Inflammatory macrophage treated with lipopolysaccharide for 4 hours (primary cell): ENCODE measurements at regions not wholly inside any gene's neighbourhood (a gene's known extent, or its start where the extent isn't known, plus 50 kb on each side); places are given as distances from the start of the nearest gene placed in this dataset.
A peak's percentile ranks its signal among the peaks of the same experiment; 100 is the strongest.
"Not testable (repeated sequence)": the region's sequence is repeated elsewhere in the genome, so short reads cannot be mapped to it uniquely, and the experiment has no call there.

Source experiments
- DNase-seq: peaks from one replicate; pipeline ENCODE4 v3.0.0-alpha.2; 2020

GRCh38 chr4:38280323-38280706 is 320.1 kb downstream of the PTTG2 start:
- no peak for DNase-seq

- DNase-seq = no peak
Observed at GRCh38 chr4:38281371-38282071, 321.3 kb downstream of the PTTG2 start.

DNA sequence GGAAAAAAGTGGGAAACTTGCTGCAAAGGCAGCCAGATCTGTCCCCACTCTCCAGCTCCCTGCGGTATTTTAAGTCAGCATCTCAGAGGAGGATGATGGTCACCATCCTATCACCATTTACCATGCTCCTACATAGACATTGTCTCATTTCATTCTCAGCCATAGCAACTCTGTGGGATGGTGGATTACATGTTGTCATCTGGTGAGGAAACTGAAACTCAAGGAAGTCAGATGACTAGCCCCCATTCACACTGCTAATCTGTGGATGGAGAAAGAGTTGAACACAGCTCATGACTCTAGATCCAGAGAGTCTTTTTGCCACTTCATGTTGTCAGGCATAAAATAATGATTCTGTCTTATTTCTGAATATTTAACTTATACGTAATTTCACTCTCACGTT is 323.5 kb downstream of the PTTG2 start:
- DNase-seq = peak; percentile 94

DNA sequence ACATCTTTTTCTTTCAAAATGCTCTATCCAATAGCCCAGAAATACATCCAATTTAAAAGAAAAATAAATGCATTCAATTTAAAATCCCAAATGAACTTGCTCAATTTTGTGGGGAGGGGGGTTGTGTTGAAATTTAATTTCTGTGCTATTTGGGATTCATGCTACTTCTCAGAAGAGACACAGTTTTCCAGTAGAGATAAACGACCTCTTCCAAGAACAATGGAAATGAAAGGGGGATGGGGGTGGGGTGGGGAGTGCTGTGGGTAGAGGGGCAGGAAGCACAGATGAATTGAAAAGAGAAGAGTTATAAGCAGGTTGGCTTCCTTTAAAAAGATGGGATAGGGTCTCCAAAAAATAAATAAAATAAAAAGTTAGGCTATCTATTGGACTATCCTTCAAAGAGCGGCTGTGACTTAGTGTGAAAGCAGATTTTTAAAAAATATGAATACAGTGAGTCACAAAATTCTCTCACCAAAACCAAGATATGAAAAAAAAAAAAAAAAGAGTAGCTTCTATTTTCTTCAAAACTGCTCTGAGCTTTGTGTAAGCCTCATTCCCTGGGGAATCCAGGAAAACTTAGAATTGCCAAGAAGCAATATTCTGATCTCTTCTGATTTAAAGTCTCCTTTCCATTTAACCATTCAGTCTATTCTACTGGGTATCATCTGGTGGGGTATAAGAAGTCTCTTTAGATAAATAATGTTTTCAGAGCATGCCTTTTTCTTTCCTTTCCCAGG is 324.3 kb downstream of the PTTG2 start:
- DNase-seq = no peak

DNA sequence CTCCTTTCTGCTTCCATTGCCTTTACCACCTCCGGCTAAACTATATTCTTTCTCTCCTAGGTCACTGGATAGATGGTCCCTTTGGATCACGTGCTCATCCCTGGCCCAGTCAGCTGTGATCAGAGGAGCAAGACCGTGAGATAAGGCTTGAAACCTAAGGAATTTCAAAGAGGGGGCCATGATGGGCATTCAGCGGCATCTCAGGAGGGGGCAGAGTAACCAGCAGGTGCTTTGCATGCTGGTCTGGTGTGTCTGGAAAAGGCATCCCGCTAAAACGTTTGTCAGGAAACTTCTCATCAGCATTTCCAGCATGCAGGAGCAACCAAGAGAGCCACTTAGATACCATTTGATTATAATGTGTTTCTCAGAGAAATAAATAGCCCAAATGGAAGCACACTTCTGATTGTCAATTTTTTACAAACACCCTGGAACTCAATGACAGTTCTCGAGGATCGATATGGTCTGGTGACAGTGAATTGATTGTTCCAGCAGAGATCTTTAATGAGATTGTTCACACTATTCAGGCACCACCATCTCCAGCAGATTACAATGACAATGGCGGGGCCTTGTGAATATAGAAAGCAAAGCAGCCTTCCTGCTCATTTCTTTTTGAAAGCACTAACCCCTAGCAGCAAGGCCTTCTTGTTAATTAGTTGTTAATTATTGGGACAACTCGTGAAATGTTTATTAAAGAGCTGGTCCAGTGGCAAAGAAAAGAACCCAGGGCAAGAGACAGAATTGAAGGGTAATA is 327.1 kb downstream of the PTTG2 start:
- DNase-seq = no peak

DNA sequence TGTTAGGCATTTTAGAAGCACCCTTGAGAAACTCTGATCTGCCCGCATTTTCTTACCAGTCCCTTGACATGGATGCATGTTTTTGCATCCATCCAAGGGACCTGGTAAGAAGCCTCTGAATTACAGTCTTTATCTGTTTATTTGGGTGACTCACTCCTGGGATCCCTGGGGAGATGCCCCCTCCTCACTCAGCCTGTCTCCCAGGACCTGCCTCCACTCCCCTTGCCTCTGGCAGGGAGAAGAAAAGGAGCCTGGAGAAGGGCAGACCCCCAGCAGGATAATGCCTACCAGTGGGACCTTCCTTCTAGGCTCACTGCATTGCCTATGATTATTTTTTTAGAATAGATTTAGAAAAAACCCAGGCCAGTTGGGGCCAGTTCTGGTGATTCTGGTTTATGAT is 329.4 kb downstream of the PTTG2 start:
- DNase-seq = no peak

- no peak for DNase-seq
Observed at GRCh38 chr4:38290366-38290765, 330.2 kb downstream of the PTTG2 start.

GRCh38 chr4:38290914-38291313 is 330.7 kb downstream of the PTTG2 start:
- DNase-seq = no peak

GRCh38 chr4:38292529-38292928 is 332.3 kb downstream of the PTTG2 start:
- DNase-seq = no peak

- DNase-seq = no peak
Observed at GRCh38 chr4:38294238-38294637, 334.0 kb downstream of the PTTG2 start.

- DNase-seq = no peak
Observed at GRCh38 chr4:38297061-38297460, 336.9 kb downstream of the PTTG2 start.

DNA sequence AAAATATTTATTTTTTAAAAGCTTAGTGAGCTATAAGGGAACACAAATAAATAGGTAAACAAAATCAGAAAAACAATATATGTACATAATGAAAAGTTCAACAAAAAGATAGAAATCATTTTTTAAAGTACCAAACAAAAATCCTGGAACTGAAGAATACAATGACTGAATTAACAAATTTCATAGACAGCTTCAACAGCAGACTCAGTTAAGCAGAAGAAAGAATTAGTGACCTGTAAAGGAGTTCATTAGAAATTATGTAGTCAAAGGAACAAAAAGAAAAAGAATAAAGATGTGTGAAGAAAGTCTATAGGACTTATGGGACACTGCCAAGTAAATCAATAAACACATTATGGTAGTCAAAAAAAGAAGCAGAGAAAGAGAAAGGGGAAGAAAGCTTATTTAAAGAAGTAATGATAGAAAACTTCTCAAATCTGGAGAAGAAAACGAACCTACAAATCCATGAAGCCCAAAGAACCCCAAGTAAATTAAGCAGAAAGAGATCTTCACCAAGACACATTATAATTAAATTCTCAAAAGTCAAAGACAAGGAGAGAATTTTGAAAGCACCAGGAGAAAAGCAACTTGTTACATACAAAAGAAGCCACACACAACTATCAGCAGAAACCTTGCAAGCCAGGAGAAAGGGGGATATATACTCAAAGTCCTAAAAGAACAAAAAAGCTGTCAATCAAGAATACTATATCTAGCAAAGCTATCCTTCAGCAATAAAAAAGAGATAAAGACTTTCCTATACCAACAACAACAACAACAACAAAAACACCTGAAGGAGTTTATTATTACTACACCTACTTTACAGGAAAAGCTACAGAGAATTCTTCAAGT is 338.9 kb downstream of the PTTG2 start:
- DNase-seq = no peak

DNA sequence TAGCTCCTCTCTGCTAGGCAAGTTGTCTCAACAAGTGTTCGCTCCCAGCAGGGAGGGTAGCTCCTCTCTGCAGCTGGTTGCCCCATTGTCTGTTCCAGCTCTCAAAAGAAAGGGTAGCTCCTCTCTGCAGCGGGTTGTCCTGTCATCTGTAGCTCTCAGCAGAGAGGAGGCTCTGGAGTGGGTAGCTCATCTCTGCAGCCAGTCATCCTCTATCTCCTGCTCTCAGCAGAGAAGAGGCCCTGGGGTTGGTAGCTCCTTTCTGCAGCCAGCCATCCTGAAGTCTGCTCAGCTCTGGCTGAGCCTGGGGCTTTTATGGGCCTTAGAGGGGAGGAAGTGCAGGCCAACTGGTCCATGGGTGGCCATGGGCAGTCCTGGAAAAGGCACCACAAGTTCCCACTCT is 342.7 kb downstream of the PTTG2 start:
- DNase-seq = no peak

DNA sequence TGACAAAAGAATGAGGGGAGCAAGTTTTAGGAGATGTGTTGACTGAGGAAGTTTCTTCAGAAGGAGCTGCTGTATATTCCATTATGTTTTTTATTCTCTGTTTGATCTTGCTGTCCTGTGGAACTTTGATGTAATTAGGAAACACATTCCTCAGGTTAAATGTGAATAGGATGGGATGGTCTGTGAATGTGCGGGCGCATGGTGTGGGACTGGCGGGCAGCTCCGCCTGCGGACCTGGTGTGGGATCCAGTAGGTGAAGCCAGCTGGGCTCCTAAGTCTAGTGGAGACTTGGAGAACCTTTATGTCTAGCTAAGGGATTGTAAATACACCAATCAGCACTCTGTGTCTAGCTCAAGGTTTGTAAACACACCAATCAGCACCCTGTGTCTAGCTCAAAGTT is 344.3 kb downstream of the PTTG2 start:
- DNase-seq = not testable (repeated sequence)

DNA sequence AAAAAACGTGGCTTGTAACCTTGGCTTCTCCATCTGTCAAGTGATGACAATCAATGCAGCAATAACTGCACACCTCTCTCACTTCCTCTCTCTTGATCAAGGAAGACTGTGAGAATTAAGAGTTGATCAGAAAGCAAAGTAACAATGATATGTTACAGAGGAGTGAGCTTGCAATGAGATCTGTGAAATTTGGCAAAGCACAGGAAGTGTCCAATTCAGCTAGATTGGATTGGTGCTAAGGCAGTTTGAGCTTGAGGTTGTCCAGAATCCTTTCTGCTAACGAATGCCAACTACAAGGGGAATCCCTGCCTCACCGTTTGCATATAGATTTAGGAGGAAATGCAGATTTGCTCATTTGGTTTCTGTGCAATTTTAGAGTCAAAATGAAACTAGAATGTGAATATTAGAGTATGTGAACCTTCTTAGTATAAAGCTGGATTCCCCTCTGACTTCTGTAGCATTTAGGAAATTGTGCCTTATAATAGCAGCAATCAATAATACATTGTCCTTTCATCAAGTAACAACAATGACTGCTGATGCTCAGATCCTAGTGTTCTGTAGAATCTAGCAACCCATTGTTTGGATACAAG is 346.4 kb downstream of the PTTG2 start:
- peak; percentile 86 for DNase-seq

DNA sequence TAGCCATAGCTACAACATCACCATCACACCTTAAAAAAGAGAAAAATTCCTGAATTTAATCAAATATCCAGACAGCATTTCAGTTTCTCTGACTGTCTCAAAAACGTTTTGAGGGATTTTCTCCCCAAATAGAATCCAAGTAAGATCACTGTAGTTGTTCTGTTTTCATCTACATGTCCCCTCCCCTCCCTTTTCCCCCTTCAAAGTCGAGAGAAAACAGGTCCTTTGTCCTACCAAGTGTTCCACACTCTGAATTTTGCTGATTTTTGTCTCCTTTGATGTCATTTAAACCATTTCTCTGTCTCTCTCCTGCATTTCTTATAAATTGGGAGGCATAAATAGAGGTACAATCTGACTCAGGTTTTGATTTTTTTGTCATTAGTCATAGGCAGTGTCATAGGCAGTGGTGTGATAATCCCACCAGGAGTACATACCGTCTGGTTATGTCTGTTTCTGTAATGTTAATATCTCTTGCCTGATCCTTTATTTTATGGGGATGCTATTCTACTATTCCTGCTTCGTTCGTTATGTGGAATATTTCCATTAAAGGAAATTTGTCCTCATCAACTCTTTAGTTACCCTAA is 348.6 kb downstream of the PTTG2 start:
- DNase-seq = no peak

DNA sequence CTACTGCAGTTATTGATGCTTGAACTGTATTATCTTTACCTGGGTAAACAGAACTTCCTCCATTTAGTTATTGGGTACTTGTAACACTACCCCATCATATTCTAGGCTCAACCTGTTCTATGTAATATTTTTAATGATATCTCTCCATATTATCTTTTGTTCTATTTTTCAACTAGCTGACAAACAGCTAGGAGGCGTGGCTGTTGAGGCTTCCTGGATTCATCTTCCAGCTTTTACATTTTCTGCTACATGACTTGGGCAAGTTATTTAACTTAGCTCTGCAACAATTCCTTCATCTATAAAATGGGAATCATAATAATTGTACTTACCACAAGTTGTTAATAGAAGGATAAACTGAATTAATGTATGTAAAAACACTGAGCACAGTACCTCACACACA is 349.3 kb downstream of the PTTG2 start:
- no peak for DNase-seq

DNA sequence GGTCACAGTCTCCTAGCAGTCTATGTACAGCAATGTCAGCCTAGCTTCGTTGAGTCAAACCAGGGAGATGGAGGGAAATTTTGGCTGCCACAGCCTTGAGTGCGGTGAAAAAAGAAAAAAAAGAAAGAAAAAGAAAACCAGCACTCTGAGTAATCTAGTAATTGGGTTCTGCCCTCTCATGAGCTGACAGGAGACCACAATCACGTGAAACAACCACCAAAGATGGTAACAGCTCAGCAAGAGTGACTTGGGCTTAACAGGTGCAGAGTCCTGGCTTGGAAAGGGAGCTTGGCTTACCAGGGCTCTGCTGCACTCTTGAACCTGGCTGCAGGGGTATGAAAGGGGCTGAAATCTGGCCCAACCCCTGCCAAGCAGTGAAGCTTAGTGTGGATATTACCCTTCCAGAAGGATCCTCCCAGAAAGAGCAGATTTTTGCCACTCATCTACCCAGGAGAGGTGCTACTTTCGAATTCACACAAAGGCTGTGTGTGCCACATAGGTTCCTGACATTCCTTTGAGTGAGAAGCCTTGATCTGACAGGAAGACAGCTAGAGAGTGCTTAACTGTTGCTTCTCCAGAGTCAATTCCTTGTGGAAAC is 350.3 kb downstream of the PTTG2 start:
- no peak for DNase-seq

GRCh38 chr4:38311495-38312126 is 351.4 kb downstream of the PTTG2 start:
- DNase-seq = no peak

- DNase-seq = no peak
Observed at GRCh38 chr4:38313175-38313574, 350.8 kb upstream of the KLF3 start.

GRCh38 chr4:38313999-38314561 is 349.9 kb upstream of the KLF3 start:
- no peak for DNase-seq
